ENCODE measurements at regions not wholly inside any gene's neighbourhood (a gene's known extent, or its start where the extent isn't known, plus 50 kb on each side); places are given as distances from the start of the nearest gene placed in this dataset.
A peak's percentile ranks its signal among the peaks of the same experiment; 100 is the strongest.
"Not testable (repeated sequence)": the region's sequence is repeated elsewhere in the genome, so short reads cannot be mapped to it uniquely, and the experiment has no call there.

DNA sequence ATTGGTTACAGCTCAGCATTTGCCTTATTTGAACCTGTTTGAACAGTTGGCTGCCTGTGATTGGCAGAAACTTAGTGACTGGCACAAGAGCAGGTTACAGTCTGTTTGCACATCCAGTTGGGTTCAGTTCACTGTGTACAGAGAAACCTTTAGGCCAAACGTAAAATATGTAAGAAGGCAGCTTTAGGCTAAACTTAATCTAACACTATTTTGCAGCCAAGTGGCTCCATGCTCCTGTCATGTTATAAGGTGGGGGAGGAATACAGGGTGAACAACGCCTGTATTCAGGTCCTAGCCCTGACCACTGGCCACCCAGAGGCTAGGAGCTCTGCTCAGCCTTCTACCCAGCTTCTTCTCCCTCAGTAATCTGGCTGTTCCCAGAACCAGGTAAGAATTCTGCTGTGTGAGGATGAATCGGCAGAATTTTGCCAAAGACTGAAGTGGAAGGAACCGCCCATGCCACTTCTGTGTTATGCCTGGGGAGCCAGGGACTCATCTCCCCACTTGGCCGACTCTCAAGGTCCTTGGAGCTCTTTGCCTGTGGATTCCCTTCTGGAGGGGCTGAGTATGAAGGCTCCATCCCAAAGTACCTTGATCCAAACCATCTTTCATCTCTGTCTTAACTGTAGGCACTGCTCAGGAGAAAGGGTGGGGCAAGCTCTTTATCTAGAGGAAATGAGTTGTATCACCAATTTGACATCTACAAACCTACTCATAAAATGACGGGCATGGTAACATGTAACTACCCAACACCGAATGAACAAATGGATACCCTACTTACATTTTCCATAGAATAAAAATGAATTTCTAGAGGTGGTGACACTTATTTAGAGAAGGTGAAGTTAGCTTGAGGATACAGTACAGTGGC is 164.4 kb upstream of the NAMPT start:
- DNase-seq = no peak

GRCh38 chr7:106448346-106448991 is 163.7 kb upstream of the NAMPT start:
- no peak for DNase-seq

GRCh38 chr7:106447318-106447847 is 162.6 kb upstream of the NAMPT start:
- no peak for DNase-seq

GRCh38 chr7:106445366-106445765 is 160.6 kb upstream of the NAMPT start:
- DNase-seq = not testable (repeated sequence)

DNA sequence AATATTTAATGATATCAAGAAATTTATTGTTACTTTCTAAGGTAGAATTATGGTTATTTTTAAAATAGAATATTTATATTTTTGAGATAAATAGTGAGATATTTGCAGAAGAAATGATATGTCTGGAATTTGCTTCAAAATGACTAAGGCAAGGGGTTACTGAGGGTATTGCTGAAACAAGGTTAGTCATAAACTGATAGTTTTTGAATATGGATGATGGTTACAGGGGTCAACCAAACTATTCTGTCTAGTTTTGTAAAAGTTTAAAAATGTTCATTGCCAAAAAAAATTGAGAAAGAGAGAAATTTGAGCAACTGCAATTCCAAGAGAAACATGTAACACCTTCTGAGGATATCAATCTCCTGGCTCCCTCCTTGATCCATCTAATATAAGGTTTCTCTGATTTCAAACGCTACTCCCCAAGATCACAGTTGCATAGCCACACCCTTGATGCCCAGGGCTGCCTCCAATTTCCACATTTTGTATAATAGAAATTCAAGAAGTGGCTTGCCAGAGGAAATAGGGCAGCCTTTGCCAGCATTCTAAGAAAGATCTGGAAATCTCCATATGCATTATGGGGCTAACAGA is 159.4 kb upstream of the NAMPT start:
- DNase-seq = no peak

DNA sequence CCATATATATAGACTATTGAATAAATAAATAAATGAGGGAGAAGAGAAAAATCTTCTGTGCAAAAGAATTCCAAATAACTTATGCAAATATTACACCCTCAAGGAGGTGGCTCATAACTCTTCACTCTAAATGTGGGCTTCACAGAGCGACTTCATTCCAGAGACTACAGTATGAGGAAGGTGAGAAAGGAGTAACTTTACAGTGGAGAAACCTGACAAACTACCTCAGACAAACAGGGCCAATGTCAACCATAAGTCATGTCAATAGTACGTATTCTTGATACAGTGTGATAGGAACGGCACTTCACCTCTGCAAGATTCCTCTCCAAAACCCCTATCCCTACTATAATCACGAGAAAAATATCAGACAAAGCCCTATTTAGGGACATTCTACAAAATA is 158.4 kb upstream of the NAMPT start:
- no peak for DNase-seq

GRCh38 chr7:106442476-106442875 is 157.7 kb upstream of the NAMPT start:
- no peak for DNase-seq

GRCh38 chr7:106441343-106441742 is 156.6 kb upstream of the NAMPT start:
- not testable (repeated sequence) for DNase-seq

DNA sequence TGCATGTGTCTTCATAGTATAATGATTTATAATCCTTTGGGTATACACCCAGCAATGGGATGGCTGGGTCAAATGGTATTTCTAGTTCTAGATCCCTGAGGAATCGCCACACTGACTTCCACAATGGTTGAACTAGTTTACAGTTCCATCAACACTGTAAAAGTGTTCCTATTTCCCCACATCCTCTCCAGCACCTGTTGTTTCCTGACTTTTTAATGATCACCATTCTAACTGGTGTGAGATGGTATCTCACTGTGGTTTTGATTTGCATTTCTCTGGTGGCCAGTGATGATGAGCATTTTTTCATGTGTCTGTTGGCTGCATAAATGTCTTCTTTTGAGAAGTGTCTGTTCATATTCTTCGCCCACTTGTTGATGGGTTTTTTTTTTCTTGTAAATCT is 152.2 kb upstream of the NAMPT start:
- not testable (repeated sequence) for DNase-seq

- DNase-seq = no peak
These were observed 148.6 kb upstream of the NAMPT start for GRCh38 chr7:106433377-106433776.

DNA sequence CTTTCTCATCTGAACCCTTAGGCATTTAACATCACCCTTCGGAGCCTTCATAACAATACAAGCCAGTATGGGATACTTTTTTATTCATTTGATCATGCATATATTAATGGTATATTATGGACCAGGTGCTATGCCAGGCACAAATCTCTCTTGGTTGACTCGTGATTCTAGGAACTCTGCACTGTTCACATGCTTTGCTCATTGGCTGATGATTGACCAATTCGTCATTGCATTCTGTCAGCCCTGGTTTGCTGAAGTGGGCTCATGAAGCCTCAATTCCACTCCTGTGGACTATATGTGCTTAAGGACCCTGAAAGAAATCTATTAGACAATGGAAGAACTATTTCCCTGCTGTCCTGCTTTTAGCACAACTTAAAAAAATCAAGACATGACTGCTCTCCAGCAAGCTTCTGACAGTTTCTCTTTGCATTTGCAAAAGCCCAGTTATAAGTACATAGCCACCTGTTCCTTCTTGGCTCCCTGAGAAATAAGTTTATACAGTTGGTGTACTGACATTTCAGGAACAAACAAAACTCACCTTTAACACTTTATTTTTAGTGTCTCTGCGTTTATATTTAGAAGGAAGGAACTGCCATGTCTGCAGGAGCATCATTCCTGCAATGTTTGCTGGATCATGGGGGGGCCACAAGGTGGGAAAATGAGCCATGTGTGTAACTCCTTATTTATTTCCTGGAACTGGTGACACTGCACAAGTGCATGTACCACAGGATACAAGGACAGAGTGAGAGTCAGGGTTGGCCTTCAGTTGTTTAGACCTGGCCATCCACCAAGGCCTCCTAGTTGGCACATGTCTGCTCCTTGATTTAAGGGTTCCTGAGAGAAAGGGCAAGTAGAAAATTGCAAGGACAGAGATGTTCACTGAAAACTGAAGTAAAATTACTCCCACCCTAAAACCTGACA is 146.0 kb upstream of the NAMPT start:
- no peak for DNase-seq

GRCh38 chr7:106430103-106430502 is 145.3 kb upstream of the NAMPT start:
- DNase-seq = no peak

DNA sequence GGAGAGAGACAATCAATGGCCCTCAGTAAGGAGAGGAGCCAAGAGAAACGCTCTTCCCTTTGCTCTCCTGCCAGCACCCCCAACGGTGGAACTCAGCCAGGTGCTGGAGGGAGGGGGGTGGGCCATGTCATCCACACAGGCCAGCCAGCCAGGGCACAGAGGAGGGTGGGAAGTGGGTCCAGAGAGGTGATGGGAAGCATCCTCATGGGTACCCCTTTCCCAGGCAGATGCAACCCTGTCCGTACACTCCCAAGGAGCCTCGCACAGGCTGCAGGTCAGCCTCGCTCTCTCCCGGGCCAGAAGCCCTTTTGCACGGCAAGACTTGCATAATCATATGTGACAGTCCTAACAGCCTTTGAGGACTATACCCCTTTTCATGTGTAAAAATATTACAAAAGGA is 142.0 kb upstream of the NAMPT start:
- no peak for DNase-seq

DNA sequence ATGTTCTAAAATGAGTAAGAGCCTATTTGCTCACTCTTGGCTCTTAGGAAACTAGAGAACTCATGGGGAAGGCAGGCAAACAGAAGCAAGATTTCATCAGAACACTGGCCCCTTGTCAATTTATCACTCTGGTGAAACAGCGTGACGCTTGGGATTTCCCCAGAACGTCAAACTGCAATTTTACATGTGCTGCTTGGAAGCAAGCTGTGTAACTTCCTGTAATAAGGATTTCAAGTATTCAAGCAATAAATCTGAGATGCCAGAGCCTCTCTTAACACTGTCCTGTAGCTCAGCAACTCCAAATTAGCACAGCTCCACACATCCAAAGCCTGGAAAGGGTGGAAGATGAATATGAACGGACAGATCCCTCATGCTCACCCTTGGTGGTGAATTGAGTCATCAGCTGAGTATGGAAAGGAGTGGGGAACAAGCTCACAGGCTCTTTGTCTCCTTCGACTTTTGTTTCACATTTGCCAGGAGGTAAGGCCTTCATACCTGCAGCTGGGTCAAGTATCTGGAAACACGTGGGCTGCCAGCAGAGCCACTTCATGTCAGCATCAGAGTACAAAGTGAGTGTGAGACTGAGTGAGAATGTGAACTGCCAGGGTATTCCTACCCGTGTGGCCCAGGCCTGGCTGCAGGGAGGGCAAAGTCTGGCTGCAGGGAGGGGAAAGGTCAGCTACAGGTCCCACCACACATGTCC is 140.4 kb upstream of the NAMPT start:
- DNase-seq = peak; percentile 98

DNA sequence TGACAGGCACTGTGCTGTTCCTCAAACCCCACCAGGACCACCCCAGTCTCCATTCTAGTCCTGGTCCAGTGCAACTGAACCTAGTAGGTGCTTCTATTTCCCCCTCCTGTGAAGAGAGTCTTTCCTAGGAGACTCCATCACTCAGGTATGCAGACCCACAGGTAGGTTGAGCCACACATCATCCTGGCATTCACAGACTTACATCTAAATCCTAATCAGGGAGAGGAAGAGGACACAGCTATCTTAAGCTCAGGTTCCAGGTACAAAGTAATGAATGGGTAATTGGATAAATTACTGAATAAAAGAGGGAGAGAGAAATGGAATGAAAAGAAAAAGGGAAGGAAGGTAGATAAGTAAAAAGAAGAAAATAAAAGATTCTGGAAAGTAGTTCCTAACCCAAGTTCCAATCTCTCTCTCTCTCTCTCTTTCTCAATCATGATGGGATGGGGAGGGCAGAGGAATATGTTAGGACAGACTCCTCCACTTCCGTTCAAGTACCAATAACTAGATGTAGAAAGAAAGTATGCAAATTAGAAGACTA is 139.8 kb upstream of the NAMPT start:
- no peak for DNase-seq

- DNase-seq = no peak
These were observed 139.2 kb upstream of the NAMPT start for GRCh38 chr7:106423821-106424475.

DNA sequence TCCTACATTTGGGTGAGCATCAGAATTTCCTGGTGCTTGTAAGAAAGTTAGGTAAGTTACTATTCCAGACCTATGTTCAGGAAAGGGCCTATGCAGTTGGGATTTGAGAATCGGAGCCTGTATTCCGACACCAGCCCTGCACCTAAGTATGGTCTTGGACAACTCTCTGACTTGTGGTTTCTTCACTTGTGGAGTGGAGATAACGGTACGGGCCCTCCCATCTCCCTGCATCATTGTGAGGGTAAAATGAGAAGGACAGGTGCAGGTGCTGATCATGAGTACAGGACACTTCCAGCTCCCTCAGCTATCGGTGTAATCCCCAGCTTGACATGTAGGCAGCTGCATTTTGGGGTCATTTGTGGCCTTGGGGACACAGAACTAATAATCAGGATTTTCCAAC is 138.3 kb upstream of the NAMPT start:
- DNase-seq = no peak

DNA sequence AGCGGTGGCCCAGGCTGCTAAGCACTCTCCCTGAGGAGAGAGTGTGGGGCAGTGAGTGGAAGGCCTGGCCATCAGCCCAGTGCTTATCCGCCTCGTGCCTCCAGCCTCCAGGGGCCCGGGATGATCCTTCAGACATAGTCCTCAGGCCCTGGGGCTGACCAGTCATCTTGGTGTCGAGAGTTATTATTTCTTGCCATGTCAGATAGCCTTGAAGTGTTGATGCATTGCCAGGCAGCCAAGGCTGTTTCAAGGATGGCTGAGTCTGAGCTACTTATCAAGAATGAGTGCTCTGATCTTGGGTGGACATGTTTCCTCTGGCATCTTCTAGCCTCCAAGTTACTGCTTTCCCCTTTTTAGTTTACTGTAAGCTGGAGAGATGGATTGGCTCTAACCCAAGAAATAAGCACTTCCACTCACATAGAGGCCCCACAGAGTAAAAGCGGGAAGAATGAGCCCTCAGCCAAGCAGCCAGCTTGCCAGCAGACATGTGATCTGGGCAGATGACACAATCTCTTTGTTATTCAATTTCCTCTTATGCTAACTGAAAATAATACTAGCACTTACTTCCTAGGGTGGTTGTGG is 136.5 kb upstream of the NAMPT start:
- DNase-seq = peak; percentile 96

DNA sequence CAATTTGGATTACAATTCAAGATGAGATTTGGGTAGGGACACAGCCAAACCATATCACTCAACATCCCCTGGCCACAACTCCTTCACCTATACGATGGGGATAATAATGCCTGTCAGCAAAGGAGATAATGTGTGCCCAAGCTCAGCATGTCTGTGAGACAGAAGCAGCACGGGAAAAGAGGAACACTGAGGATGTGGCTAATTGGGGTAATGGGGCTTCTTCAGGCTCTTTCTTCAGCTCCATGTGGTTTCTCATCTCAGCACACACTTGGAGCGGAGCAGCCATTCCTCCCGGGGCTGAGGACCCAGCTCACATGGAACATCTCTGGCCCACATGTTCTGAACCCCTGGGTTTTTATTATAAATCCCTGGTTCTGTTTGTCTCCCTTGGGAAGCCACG is 136.0 kb upstream of the NAMPT start:
- no peak for DNase-seq

- DNase-seq = no peak
These were observed 135.4 kb upstream of the NAMPT start for GRCh38 chr7:106420210-106420609.

All from skin of body (tissue), 1 donor.